HG03442 (cell line): ENCODE measurements at regions not wholly inside any gene's neighbourhood (a gene's known extent, or its start where the extent isn't known, plus 50 kb on each side); places are given as distances from the start of the nearest gene placed in this dataset.
"Not testable (repeated sequence)": the region's sequence is repeated elsewhere in the genome, so short reads cannot be mapped to it uniquely, and the experiment has no call there.

Source experiments
- ATAC-seq: cut with Tn5 transposase; IDR thresholded peaks from one replicate; pipeline ENCODE4 v1.9.1; 2021; ENCODE audit warnings: mild to moderate bottlenecking, moderate library complexity; ENCODE audit not compliant: unreplicated experiment

DNA sequence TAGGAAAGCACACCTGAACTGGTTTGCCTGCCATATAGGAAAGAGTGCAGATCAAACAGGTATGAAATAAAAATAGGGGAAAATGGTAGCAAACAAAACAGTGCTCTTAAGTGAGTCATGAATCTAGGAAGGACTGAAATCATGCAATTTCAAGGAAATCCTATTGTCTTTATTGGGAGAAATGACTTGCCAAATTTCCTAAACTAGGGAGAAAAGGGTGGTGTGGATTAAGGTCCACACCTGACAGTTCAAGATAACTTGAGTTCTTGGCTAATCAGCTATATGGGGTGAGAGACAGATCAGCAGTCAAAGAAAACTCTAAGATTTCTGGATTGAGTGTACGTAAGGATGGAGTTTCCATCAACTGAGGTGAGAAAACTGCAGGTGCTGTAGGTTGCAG lies 101.1 kb downstream of the PRKAB2 start:
- ATAC-seq: no peak

- no peak for ATAC-seq
Measured at GRCh38 chr1:147062956-147063355, 109.3 kb downstream of the PRKAB2 start.

DNA sequence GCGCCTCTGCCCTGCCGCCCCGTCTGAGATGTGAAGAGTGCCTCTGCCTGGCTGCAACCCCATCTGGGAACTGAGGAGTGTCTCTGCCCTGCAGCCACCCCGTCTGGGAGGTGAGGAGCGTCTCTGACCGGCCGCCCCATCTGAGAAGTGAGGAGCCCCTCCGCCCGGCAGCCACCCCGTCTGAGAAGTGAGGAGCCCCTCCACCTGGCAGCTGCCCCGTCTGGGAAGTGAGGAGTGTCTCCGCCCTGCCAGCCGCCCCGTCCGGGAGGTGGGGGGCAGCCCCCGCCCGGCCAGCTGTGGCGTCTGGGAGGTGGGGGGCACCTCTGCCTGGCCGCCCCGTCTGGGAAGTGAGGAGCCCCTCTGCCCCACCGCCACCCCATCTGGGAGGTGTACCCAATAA lies 110.4 kb downstream of the PRKAB2 start:
- not testable (repeated sequence) for ATAC-seq

DNA sequence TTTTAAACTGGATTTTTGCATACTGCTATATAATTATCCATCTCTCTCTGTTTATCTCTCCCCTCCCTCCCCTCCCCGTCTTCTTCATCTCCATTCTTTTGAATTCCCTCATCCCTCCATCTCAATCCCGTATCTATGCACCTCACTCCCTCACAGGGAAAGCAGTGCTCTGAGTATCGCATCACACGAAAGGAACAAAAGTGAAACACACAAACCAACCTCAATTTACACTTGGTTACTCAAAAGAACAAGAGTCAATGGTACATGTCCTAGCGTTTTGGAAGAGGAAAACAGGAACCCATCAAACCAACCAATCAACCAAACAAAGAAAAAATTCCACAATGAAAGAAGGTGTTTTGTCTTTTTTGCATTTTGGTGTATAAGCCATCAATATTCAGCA lies 115.1 kb downstream of the NBPF12 start:
- no peak for ATAC-seq

- no peak for ATAC-seq
Measured at GRCh38 chr1:147052677-147053076, 114.6 kb downstream of the NBPF12 start.

DNA sequence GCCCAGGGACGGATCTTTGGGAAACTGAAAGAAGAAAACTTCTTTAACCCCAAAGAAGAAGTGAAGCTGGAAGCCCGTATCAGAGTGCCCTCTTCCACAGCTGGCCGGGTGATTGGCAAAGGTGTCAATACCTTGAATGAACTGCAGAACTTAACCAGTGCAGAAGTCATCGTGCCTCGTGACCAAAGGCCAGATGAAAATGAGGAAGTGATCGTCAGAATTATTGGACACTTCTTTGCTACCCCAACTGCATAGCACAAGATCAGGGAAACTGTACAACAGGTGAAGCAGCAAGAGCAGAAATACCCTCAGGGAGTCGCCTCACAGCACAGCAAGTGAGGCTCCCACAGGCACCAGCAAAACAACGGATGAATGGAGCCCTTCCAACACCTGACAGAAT lies 114.0 kb downstream of the NBPF12 start:
- no peak for ATAC-seq

GRCh38 chr1:147051136-147051535 lies 113.0 kb downstream of the NBPF12 start:
- ATAC-seq: no peak

DNA sequence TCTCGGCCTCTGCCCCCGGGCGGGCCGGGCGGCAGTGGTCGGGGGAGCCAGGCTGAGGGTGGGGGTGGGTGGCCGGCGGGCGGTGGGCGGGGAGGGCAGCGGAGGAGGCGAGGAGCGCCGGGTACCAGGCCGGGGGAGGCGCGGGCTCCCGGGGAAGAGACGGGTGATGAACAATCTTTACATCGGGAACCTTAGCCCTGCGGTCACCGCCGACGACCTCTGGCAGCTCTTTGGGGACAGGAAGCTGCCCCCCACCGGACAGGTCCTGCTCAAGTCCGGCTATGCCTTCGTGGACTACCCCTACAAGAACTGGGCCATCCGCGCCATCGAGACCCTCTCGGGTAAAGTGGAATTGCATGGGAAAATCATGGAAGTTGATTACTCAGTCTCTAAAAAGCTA lies 112.5 kb downstream of the NBPF12 start:
- ATAC-seq: no peak

- ATAC-seq: peak; percentile 46
Measured at GRCh38 chr1:147046863-147047394, 108.8 kb downstream of the NBPF12 start.

GRCh38 chr1:147046189-147046862 lies 108.2 kb downstream of the NBPF12 start:
- peak; percentile 42 for ATAC-seq
